Gastrocnemius medialis (tissue), 4 donors: ENCODE measurements at regions not wholly inside any gene's neighbourhood (a gene's known extent, or its start where the extent isn't known, plus 50 kb on each side); places are given as distances from the start of the nearest gene placed in this dataset.
A peak's percentile ranks its signal among the peaks of the same experiment; 100 is the strongest.

Experiments used
- ATAC-seq, 2 donors: fragments of 150-250 bp; one replicate each; pipeline ENCODE4 v1.9.1; 2016
- DNase-seq, 2 donors: peaks; one replicate each; pipeline ENCODE4 v3.0.0-alpha.2; 2019
- H3K27ac ChIP-seq, 4 donors: fragments of 200-600 bp; sonication (generic); 1 replicate in 1 of 4; 2 replicates in 3 of 4; pipeline ENCODE4 v1.5.1; 2016 to 2018; ENCODE audit warnings: mild to moderate bottlenecking in 2 of 4, moderate library complexity in 1 of 4
- H3K27me3 ChIP-seq, 3 donors: fragments of 200-600 bp; sonication (generic) in 2 of 3; 1 replicate in 1 of 3; 2 replicates in 2 of 3; pipeline versions ENCODE4 v1.5.1 to v1.6.0; 2016 to 2019; ENCODE audit warnings: mild to moderate bottlenecking in 1 of 3, moderate library complexity in 1 of 3
- H3K36me3 ChIP-seq, 2 donors: fragments of 200-600 bp; sonication (generic) in 1 of 2; one replicate each; pipeline ENCODE4 v1.5.1; 2017 to 2018
- H3K4me1 ChIP-seq, 2 donors: fragments of 200-600 bp; sonication (generic) in 1 of 2; one replicate each; pipeline ENCODE4 v1.5.1; 2016 to 2017; ENCODE audit warnings: mild to moderate bottlenecking in 2 of 2
- H3K4me3 ChIP-seq, 4 donors: fragments of 200-600 bp; sonication (generic) in 3 of 4; 1 replicate in 1 of 4; 2 replicates in 3 of 4; pipeline ENCODE4 v1.5.1; 2016 to 2019; ENCODE audit warnings: mild to moderate bottlenecking in 2 of 4
- H3K9me3 ChIP-seq, 3 donors: fragments of 200-600 bp; sonication (generic) in 2 of 3; 1 replicate in 1 of 3; 2 replicates in 2 of 3; pipeline ENCODE4 v1.5.1; 2016 to 2019
- POLR2A ChIP-seq, 2 donors: fragments of 450-650 bp; IDR thresholded peaks; one replicate each; pipeline ENCODE4 v1.6.1; 2017; ENCODE audit warnings: antibody characterized with exemption in 2 of 2, mild to moderate bottlenecking in 2 of 2, moderate library complexity in 2 of 2
- in situ Hi-C, 4 donors: fragments of 200-750 bp; cut with MboI; loops; one replicate each; pipeline versions ENCODE4 v1.15.0 to v1.8.0; 2017; ENCODE audit warnings: low sequenced_read_pairs in 4 of 4
- intact Hi-C: fragments of 100-400 bp; cut with DNase I; formaldehyde crosslinking; loops from one replicate; pipeline ENCODE4 v1.15.1; 2023; ENCODE audit warnings: low total_unique reads
- TF ChIP-seq, protein P1 (sequence below), 5 experiments: fragments of 450-650 bp in 3 of 5; fragments of 200-600 bp in 2 of 5; sonication (generic) in 2 of 5; IDR thresholded peaks in 4 of 5; conservative IDR thresholded peaks in 1 of 5; 1 replicate in 4 of 5; 2 replicates in 1 of 5; pipeline ENCODE4 v1.5.1; 2016 to 2019; ENCODE audit warnings: antibody characterized with exemption in 5 of 5, mild to moderate bottlenecking in 3 of 5, moderate library complexity in 3 of 5

DNA sequence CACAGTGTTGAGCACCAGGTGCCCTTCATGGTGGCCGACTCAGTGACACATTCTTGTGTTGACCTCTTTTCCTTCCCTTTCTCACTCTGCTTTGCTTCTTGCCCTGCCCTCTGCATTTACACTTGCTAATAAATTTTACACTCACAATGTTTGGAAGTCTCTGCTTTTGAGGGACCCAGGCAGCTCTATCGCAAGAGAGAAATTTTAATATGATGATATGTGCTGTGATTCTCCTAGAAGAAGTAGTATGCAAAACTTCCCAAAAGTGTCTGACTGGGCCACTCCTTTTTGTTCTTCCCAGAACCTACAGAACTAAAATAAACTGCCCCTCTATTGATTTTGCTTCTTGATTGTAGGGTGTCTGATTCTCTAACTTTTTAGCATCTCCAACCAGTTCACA, 135.0 kb downstream of the IRS1 start:
- intact Hi-C loops (no loop called here), in situ Hi-C loops (loop anchor here in 2 of 4 donors (5.0 to 25.0 kb wide), 2 partner anchors 123 to 128 kb away; partner anchors contain the start of gene IRS1 (in 1 of the 2))
- Histone ChIP-seq H3K27ac (peak overlapping the region in 2 of 4 donors; percentile 77 to 83), H3K27me3 (no peaks in the 10 kb centered on the region), H3K9me3 (no peaks in the 10 kb centered on the region), H3K4me1 (peaks cover 19 to 28% of the 10 kb centered on the region in 2 donors), H3K4me3 (no peak overlapping the region), H3K36me3 (no peaks in the 10 kb centered on the region)
- DNase-seq = no peak
- TF ChIP-seq, protein P1, sequence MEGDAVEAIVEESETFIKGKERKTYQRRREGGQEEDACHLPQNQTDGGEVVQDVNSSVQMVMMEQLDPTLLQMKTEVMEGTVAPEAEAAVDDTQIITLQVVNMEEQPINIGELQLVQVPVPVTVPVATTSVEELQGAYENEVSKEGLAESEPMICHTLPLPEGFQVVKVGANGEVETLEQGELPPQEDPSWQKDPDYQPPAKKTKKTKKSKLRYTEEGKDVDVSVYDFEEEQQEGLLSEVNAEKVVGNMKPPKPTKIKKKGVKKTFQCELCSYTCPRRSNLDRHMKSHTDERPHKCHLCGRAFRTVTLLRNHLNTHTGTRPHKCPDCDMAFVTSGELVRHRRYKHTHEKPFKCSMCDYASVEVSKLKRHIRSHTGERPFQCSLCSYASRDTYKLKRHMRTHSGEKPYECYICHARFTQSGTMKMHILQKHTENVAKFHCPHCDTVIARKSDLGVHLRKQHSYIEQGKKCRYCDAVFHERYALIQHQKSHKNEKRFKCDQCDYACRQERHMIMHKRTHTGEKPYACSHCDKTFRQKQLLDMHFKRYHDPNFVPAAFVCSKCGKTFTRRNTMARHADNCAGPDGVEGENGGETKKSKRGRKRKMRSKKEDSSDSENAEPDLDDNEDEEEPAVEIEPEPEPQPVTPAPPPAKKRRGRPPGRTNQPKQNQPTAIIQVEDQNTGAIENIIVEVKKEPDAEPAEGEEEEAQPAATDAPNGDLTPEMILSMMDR (IDR thresholded peaks at IDR 0.05 in 4 of 5, conservative IDR thresholded peaks at IDR 0.05 in 1 of 5) = no peak
- no peak for TF ChIP-seq POLR2A (IDR thresholded peaks at IDR 0.05)
- no peak for ATAC-seq

DNA sequence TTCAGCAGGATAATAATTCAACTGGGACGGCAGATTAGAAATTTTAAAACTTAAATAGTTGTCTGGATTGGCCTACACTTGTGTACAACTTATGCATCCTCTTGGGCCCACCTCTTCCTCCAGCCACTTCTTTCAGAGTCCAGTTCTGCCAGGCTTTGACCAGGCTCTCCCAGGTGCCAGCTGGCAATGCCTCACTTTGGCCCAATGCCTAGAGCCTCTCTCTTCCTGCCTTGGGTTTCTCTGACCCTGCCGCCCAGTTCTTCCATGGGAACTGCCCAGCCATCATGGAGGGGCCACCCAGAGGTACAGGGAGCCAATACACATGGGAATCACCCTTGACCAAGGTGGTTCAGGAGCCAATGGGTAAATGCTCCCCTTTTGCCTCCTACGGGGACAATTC, 135.5 kb downstream of the IRS1 start:
- intact Hi-C loops = no loop called here
- in situ Hi-C loops = loop anchor here in 2 of 4 donors (5.0 to 25.0 kb wide), 2 partner anchors 123 to 128 kb away; partner anchors contain the start of gene IRS1 (in 1 of the 2)
- H3K36me3 ChIP-seq = no peaks in the 10 kb centered on the region
- no peak for ATAC-seq
- H3K27ac ChIP-seq = peak overlapping the region in 2 of 4 donors; percentile 77 to 83
- no peaks in the 10 kb centered on the region for H3K27me3 ChIP-seq
- no peaks in the 10 kb centered on the region for H3K9me3 ChIP-seq
- no peak overlapping the region for H3K4me3 ChIP-seq
- peaks cover 19 to 33% of the 10 kb centered on the region in 2 donors for H3K4me1 ChIP-seq
- TF ChIP-seq POLR2A (IDR thresholded peaks at IDR 0.05) = no peak
- TF ChIP-seq, protein P1 (IDR thresholded peaks at IDR 0.05 in 4 of 5, conservative IDR thresholded peaks at IDR 0.05 in 1 of 5) = no peak
- DNase-seq = peak in 1 of 2 donors; percentile 37

DNA sequence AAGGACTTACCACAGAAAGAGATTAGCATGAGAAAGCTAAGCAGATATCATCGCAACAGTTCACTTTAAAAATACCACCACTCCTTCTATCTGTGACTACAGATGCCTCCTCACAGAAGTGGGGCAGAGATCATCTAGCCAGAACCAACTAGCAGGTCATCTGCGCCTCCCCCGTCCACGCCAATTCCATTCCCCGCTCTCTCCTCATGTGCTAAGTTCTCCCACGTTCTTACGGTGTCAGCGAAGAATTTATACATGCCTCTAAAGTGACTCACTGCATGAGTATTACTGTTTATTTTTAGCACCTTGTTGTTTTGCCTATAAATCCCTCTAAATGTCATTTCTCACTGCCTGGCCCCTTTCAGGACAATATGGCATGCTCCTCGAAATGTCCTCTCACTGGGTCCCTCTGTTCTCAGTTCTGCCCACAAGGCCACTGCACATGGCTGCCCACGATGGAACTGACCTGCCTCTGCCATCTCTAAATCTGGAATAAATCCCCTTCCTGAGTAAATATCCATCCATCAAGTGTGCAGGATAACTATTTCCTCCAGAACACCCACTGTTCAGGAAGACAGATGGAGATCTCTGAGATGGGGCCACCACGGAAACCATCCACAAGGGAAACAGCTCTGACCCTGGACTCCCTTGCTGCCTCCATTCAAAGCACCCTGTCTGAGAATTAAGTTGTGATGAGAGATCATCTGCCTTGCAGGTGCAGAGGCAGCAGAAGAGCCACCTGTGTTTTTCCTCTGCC, 137.7 kb downstream of the IRS1 start:
- Histone ChIP-seq H3K4me3 (no peak overlapping the region), H3K27ac (peak overlapping the region; percentile 77 to 86 (median 82)), H3K27me3 (no peaks in the 10 kb centered on the region), H3K4me1 (peaks cover 29 to 46% of the 10 kb centered on the region in 2 donors), H3K9me3 (no peaks in the 10 kb centered on the region), H3K36me3 (no peaks in the 10 kb centered on the region)
- DNase-seq (peak; percentile 71 to 72), ATAC-seq (peak; percentile 74 to 76)
- intact Hi-C loops (no loop called here), in situ Hi-C loops (loop anchor here in 2 of 4 donors (5.0 to 25.0 kb wide), 2 partner anchors 125 to 130 kb away; partner anchors contain the start of gene IRS1 (in 1 of the 2))
- TF ChIP-seq POLR2A (IDR thresholded peaks at IDR 0.05) = no peak
- TF ChIP-seq, protein P1 (IDR thresholded peaks at IDR 0.05 in 4 of 5, conservative IDR thresholded peaks at IDR 0.05 in 1 of 5) = no peak

DNA sequence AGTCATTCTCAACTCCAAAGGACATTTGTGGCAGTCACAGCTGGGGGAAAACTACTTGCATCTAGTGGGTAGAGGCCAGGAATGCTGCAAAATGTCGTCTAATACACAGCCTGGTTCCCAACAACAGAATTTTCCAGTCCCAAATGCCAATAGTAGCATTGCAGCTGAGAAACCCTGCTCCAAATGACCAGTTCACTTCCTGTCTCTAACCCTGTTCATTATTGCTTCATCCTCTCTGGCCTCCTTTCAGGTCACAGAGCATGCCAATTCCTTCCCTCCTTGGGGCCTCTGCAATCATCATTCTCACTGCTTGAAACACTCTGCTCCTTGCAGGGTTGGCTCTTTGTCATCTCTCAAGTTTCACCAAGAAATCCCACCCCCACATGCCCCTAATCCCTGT, 139.1 kb downstream of the IRS1 start:
- Histone ChIP-seq H3K9me3 (no peaks in the 10 kb centered on the region), H3K27me3 (no peaks in the 10 kb centered on the region), H3K4me1 (peaks cover 29 to 58% of the 10 kb centered on the region in 2 donors), H3K36me3 (no peaks in the 10 kb centered on the region), H3K27ac (peak overlapping the region; percentile 77 to 86 (median 82)), H3K4me3 (no peak overlapping the region)
- TF ChIP-seq POLR2A (IDR thresholded peaks at IDR 0.05) = no peak
- TF ChIP-seq, protein P1 (IDR thresholded peaks at IDR 0.05 in 4 of 5, conservative IDR thresholded peaks at IDR 0.05 in 1 of 5) = no peak
- DNase-seq = peak; percentile 61 to 84
- ATAC-seq = peak; percentile 70 to 82
- in situ Hi-C loops (loop anchor here in 2 of 4 donors (5.0 to 25.0 kb wide), 2 partner anchors 127 to 132 kb away; partner anchors contain the start of gene IRS1 (in 1 of the 2)), intact Hi-C loops (no loop called here)
